SK-MEL-5 (cell line): ENCODE measurements at regions not wholly inside any gene's neighbourhood (a gene's known extent, or its start where the extent isn't known, plus 50 kb on each side); places are given as distances from the start of the nearest gene placed in this dataset.

Experiments used
- DNase-seq: peaks from one replicate; pipeline ENCODE4 v3.0.0-alpha.2; 2016; ENCODE audit warnings: low read depth, low spot score
- in situ Hi-C: cut with HindIII; loops from 2 replicates; pipeline ENCODE4 v1.10.0; 2016; ENCODE audit warnings: low sequenced_read_pairs, high pct_unique_total_duplicates, low pct_unique_long_range_greater_than_20kb

DNA sequence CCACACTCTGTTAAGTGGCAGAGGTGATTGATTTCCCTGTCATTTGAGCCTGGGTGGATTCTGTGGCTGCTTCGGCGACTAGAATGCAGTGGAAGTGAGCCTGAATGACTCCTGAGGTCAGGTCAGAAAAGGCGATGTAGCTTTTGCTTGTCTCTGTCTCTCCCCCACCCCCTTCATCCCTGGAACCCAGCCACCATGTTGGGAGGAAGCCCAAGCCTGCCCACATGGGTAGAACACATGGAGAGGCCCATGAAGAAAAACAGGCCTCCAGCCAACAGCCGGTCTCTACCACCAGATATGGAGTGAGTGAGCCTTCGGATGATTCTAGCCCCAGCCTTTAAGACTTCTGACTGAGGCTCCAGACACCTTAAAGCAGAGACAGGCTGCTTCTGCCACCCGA is 181.0 kb downstream of the TFAP2C start:
- no peak for DNase-seq
- in situ Hi-C loops: no loop called here

DNA sequence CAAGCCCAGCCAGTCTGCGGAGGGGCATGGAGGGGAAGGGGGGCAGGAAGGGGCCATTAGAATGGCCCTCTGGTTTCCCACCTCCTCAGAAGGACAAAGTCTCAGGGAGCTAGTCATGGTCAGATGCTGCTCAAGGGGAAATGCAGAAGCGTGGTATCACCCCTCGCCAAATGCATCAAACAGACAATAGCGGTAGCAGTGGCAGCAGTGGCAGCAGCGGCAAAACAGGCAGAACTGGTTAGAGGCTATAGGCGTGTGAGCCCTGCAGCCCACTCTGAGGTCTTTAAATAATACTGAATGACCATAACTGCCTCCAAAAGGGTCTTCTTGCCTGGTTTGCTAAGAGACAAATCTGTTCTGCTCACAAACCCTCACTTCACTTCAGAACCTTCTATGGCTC is 186.7 kb downstream of the TFAP2C start:
- DNase-seq: no peak
- in situ Hi-C loops: no loop called here

DNA sequence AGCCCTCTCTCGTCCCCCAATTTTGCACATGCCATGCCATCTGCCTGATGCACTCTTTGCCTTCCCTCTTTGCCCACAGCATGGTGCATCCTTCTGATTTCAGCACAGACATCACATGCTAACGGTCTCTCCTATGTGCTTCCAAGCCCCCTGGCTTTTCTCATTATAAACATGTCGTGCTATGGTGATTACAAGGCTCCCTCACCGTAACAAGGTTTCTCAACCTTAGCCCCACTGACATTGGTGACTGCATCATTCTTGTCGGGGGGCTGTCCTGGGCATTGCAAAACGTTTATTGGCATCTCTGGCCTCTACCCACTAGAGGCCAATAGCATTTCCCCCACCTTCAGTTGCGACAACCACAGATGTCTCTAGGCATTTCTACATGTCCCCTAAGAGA is 187.2 kb downstream of the TFAP2C start:
- in situ Hi-C loops: no loop called here
- no peak for DNase-seq

DNA sequence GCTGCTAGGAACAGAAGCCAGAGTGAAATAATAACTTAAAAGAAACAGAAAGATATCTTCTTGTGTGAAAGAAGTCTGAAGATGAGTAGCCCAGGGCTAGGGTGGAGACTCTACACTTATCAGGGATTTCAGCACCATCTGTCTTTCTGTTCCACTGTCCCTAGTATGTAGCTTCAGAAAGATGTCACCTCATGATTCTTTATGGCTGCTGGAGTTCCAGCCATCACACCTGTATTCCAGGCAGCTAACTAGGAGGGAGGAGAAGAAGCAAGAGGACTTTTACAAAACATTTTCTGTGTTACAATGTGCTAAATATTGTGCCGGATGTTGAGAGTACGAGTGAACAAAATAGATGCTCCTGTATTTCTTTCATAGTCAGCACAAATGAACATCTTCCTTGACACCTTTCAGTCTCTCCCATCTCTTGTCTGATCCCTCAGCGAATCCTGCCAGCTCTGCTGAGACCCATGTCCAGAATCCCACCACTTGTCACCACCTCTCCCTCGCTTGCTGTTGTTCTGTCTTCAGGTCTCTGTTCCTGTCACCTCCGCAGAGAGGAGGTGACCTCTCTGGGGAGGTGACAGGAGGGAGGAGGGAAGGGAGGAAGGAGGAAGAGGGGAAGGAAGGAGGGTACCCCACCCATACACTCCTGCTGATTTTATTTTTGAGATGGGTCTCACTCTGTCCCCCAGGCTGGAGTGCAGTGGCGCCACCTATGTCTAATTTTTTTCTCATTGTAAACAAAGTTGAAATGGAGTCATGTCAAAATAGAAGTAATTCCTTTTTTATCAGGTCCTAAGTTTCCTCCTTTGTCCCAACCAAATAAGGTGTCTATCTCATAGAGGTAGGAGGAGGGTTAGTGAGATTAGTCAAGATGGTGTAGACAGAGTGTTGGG is 188.9 kb downstream of the TFAP2C start:
- in situ Hi-C loops: no loop called here

DNA sequence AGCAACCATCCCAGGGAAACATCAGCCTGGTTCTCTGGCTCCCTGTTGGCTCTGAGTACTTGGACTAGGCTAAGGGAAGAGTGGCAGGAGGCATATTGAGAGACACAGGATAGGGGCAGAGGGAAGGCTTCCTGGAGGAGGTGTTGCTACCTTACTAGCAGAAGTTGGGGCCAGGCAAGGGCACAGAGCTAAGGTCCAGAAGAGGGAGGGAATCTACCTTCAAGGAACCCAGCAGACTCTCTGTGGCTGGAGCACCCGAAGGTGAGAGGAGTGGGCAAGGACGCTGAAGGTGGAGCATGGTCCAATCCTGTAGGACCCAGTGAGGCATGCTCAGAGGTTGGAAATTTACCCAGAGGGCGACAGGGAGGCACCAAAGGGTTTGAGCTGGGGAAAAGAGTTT is 191.9 kb downstream of the TFAP2C start:
- no peak for DNase-seq
- in situ Hi-C loops: no loop called here

More for the DNA sequence above, 188.9 kb downstream of the TFAP2C start:
- DNase-seq: no peak

DNA sequence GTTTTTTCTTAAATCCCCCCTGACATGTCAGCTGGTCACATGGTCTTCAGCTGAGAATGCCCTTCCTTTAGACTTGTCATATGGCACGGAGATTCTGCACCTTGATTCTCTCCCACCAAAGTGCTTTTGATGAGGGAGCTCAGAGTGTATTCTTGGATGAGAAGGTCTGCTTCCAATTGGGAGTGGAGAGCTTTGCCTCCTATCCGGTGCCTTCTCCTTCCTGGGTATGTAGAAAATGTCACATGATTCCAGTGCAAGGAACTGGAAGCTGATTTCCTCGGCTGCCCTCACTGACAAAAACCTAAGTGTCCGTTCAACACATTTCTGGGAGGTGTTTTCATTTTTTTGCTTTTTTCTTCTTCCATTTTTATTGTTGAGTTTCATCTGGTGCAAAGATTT is 197.2 kb downstream of the TFAP2C start:
- in situ Hi-C loops: no loop called here
- no peak for DNase-seq

DNA sequence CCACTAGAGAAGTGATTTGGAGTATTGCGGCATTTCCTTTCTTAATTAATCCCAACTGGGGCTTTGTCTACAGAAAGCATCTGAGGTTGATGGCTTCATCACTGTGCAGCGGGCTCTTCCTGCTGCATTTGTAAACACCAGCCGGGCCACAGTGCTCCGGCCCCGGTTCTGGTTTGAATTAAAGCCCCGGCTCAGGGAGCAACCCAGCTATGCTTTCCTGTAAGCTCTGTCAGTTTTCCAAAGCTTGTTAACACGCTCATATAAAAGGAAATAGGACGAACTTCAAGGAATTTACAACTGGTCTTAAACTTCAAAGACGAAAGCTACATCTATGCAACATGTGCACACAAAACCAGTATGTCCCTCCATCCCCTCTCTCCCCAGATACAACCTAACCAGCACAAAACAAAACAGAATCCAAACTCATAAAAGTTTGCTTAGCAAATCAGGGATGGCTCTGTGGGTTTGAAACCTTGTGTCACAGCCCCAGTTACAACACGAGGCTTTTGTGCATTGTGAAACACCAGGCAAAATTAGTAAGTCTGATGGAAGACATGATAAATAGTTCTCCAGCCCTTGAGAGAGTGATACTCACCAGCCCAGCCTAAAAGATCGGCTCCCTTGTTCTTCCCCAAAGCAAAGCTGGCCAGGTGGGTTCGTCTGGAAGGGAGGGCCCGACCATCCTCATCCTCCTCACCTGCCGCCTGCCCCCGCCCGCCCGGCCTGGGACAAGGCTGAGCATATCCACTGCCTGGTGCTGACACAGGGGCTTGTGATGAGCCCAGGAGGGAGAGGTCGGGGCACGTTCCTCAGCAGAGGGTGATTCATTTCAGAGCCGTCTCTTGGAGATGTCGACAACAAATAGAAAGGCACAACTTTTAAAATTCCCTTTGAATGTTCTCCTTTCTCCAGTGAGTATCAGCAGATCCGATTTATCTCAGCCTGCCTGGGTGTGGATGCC is 197.9 kb downstream of the TFAP2C start:
- DNase-seq: no peak

DNA sequence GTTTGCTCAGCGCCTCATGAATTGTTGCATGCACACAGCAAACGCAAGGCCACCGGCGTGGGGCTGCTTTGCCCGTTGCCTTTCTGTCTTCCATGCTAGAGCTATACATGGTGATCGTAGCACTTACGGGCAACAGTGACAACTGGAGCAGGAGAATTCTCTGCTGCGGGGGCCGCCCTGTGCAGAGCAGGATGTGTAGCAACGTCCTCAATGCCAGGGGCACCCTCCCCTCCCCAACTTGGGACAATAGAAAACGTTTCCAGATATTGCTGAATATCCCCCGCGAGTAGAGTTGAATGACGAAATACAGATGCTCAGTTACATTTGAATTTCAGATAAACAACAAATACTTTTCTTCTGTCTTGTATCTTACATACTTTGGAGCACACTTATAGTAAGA is 198.7 kb downstream of the TFAP2C start:
- no peak for DNase-seq
- in situ Hi-C loops: no loop called here

More for the DNA sequence above, 197.9 kb downstream of the TFAP2C start:
- in situ Hi-C loops: no loop called here

DNA sequence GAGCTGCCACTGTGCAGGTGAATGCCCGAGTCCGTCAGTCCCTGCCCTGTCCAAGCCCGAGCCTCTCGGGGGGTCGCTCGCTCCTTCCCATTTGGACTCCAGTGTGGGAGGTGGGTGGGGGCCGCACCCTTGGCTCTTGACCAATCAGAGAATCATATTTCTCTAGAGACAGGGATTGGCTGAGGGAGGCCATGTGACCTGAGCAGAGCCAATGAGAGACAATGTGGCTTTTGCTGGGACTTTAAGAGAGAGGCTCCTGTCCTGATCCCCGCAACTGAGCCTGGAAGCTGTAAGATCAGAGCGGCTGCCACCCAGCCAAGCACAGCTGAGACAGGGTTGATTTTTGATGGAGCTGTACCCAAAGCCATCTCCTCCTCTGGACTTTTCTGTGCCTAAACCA is 199.3 kb downstream of the TFAP2C start:
- in situ Hi-C loops: no loop called here
- no peak for DNase-seq

DNA sequence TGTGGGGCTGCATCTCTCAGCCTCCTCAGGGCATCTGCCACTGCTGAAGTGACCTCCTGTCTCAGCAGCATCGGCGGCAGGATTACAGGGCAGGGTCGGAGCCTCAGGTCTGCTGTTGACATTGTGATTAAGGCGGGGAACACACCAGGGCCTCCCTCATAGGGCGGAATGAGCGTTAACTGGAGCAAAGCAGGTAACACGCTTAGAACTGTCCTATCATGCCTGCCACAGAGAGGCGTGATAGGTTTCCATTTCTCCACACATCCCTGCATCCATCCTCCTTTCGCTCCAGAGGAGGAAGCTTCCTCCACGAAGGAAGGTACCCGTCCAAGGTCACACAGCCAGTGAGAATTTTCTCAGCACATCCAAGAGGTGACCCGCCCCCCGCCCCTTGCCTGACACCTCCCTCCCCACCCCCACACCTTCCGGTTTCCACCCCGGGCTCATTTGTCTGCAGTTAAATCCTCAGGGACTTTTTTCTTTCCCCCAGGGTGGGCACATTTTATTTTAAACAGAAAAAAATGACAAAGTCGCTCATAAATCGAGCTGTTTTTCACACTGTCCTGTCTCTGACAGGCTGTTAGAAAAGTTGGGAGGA is 200.8 kb downstream of the TFAP2C start:
- no peak for DNase-seq
- in situ Hi-C loops: no loop called here

DNA sequence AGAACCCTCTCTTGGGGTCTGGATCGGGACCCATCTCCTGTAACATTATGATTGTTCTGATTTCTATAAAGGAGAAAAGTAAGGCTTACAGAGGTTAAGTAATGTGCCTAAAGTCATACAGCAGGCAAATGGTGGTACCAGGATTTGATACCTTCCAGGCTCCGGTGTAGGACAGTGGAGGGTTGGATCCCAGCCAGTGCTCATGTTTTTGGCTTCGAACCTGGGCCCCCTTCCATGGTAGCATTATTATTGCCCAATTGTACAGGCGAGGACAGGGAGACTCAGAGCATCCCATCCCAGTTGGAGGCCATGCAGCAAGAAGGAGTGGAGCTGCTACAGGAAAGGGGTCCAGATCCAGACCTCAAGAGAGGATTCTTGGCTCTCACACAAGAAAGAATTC is 202.7 kb downstream of the TFAP2C start:
- in situ Hi-C loops: no loop called here
- DNase-seq: no peak

DNA sequence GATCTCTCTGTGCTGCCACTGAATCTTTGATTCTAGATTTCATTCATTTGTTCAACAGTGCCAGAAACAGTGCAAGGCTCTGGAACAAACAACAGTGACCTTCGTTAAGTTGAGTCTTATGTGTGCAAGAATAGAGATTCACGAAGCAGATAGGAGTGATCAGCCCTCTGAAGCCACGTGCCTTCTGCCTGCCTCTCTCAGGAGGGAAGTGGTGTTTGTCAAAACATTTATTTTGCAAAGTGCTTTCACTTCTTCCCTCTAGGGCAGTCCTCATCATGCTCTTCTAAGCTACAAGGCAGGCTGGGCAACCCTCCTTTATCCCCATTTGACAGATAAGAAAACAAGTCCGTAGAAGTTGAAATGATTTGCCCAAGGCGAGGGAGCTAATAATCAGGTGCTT is 204.3 kb downstream of the TFAP2C start:
- DNase-seq: no peak
- in situ Hi-C loops: no loop called here

DNA sequence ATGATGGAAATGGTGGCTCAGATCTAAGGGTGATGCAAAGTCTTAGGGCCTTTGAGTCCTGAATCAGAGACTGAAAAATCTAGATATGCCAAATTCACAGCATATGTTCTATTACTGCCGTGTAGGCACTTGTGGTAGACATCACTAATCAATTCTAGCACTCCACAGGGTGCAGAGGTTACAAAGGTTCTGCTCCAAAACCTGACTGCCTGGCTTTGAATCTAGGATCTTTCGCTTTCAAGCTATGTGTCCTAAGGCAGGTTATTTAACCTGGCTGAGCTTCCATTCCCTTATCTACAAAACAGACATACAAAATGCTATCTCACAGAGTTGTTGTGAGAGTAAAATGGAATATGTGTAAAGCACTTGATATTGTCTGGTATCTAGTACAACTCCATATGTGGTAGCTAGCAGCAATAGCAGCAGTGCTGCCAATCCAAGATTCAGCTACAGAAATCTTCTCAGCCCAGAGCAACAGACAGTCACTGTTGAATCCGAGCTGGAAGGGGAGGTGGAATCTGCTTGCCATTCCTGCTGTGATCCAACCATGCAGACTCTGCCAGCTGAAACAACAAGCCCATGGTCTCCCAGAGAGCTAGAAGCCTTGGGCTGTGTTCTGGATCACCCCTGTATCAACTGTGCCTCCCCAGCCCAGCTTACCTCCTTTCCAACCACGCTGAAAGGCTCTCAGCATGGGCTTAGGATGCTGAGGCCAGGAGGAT is 206.9 kb downstream of the TFAP2C start:
- in situ Hi-C loops: no loop called here
- DNase-seq: no peak

DNA sequence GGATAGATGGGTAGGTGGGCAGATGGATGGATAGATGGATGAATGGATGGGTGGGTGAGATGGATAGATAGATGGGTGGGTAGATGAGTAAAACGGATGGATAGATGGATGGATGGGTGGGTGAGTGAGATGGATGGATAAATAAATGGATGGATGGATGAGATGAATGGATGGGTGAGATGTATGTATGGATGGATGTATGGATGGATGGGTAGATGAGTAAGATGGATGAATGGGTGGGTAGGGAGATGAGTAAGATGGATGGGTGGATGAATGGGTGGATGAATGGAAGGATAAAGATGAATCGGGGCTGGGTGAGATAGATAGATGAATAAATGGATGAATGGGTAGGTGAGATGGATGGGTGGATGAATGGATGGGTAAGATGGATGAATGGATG is 210.1 kb downstream of the TFAP2C start:
- DNase-seq: no peak
- in situ Hi-C loops: no loop called here

DNA sequence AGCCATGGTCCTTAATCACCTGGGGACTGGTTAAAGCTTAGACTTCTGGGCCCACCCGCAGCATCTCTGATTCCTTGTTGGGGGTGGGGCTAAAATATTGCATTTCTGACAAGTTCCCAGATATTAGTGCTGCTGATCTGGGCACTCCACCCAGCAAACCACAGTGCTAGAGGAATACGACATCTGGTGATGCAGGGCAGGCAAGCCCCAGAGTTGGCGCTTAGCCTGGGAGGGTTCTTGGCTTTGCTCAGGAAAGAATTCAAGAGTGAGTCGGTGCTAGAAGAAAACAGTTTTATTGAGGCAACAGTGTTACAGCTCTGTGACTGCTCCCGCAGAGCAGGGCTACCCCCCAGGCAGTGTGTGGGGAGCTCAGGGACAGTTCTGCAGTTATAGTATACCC is 210.7 kb downstream of the TFAP2C start:
- no peak for DNase-seq
- in situ Hi-C loops: no loop called here

DNA sequence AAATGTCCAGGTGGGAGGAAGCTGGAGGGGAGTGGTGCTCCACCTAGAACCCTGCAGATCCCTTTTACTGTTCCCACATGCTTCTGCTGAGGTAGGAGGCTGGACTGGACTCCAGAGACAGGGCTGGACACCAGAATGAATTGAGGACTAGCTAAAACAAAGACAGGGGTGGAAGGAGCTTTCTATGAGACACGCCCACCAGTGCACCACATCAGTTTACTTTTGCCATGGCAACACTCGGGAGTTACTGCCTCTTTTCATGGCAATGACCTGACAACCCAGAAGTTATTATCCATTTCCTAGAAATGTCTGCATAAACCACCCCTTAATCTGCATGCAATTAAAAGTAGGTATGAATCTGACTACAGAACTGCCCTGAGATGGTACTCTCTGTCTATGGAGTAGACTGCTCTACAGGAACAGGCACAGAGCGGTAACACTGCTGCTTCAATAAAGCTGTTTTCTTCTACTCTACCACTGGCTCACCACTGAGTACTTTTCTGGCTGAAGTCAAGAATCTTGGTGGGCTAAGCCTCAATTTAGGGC is 211.7 kb downstream of the TFAP2C start:
- no peak for DNase-seq
- in situ Hi-C loops: no loop called here

DNA sequence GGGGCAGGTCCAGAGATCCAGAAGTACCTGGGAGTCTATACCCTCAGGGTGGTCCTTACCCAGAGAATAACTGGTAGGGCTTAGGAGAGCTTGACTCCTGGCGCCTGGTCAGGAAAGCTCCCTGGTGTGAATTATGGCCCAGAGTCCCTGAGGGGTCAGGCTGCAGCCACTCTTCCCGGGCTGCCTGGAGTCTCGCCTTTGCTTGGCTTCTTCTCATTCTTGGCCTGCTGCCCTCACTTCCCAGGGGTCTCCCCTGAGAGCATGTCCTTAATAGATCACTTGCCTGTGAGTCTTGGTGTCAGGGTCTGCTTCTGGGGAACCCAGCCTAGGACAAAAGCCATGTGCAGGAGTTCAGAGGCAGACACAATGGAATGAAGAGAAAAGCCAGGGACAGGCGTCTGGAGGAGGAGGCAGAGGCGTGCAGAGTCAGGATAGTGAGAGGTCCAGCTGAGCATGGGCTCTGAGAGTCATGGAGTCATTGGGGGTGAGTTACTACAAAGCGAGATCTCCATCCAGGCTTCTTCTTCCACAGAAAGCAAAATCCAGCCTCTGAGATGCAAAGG is 212.3 kb downstream of the TFAP2C start:
- in situ Hi-C loops: no loop called here

More for the DNA sequence above, 212.3 kb downstream of the TFAP2C start:
- DNase-seq: no peak
